Inflammatory macrophage (primary cell): ENCODE measurements at regions not wholly inside any gene's neighbourhood (a gene's known extent, or its start where the extent isn't known, plus 50 kb on each side); places are given as distances from the start of the nearest gene placed in this dataset.
"Not testable (repeated sequence)": the region's sequence is repeated elsewhere in the genome, so short reads cannot be mapped to it uniquely, and the experiment has no call there.

Experiments
- DNase-seq, 2 donors: peaks; one replicate each; pipeline ENCODE4 v3.0.0-alpha.2; 2020 to 2022

DNA sequence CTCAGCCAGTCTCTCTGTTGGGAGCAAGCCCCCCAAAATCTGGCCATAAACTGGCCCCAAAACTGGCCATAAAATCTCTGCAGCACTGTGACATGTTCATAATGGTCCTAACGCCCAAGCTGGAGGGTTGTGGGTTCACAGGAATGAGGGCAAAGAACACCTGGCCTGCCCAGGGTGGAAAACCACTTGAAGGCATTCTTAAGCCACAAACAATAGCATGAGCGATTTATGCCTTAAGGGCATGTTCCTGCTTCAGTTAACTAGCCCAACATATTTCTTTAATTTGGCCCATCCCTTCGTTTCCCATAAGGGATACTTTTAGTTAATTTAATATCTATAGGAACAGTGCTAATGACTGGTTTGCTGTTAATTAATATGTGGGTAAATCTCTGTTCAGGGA, 205.8 kb downstream of the ALG10 start:
- DNase-seq: not testable (repeated sequence)

GRCh38 chr12:34229033-34229432, 206.7 kb downstream of the ALG10 start:
- DNase-seq: not testable (repeated sequence)

- no peak for DNase-seq
These were observed 211.3 kb downstream of the ALG10 start for GRCh38 chr12:34233618-34234017.

DNA sequence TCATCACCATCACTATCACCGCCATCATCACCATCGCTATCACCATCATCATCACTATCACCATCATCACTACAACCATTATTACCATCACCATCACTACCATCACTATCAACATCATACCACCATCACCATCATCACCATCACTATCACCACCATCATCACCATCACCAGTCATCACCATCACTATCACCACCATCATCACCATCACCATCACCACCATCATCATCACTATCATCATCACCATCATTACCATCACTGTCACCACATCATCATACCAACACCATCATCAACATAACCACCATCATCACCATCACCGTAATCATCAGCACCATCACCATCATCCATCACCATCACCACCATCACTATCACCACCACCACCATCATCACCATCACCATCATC, 213.8 kb downstream of the ALG10 start:
- no peak for DNase-seq

DNA sequence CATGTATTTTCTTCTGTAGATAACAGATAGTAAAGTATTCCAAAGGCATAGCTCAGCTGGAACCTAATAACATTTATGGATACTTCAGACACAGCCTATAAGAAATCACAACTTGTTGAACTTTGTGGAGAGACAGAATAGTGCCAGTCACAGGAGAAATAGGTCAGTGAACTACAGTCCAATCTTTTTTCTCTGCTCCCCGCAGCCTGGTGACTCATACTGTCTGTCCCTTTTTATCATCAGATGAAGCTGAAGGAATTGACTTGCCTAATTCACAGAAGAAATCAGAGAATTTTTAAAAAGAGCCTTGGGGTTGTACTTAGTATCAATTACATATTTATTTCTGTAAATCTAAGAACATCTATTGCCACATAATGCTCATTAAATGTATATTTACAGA, 222.3 kb downstream of the ALG10 start:
- no peak for DNase-seq

- no peak for DNase-seq
These were observed 227.0 kb downstream of the ALG10 start for GRCh38 chr12:34249271-34249670.

DNA sequence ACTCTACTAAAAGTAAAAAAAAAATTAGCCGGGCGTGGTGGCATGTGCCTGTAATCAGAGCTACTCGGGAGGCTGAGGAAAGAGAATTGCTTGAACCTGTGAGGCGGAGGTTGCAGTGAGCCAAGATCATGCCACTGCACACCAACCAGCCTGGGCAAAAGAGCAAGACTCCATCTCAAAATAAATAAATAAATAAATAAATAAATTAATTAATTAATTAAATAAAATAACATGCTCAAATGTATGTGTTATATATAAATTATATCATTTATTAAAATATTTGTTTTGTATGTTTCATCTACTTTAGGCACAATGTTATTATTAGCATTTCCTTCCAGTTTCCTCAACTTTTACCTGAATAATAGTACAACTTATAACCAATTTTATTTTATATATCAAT, 229.6 kb downstream of the ALG10 start:
- DNase-seq: not testable (repeated sequence)

GRCh38 chr12:34253674-34254073, 231.4 kb downstream of the ALG10 start:
- no peak for DNase-seq

DNA sequence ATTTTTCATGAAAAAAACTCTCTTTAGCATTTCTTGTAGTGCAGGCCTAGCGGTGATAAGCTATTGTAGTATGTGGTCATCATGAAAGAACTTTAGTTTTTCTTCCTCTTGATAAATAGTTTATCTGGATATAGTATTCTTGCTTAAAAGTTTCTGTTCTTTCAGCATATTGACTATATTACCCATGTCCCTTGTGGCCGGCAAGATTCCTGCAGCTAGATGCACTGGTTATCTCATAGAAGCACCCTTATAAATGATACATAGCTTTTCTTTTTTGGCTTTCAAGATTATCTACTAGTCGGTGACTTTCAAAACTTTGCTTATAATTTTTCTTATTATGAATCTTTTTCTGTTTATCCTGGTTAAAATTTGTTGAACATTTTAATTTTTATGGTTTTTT, 234.8 kb downstream of the ALG10 start:
- DNase-seq: no peak

DNA sequence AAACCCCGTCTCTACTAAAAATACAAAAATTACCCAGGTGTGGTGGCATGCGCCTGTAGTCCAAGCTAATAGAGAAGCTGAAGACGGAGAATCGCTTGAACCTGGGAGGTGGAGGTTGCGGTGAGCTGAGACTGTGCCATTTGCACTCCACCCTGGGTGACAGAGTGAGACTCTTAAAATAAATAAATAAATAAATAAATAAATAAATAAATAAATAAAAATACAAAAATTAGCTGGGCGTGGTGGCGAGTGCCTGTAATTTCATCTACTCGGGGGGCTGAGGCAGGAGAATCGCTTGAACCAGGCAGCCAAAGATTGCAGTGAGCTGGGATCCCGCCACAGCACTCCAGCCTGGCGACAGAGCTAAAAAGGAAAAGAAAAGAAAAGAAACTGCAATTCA, 239.8 kb downstream of the ALG10 start:
- not testable (repeated sequence) for DNase-seq

GRCh38 chr12:34264110-34264509, 241.8 kb downstream of the ALG10 start:
- no peak for DNase-seq

- DNase-seq: not testable (repeated sequence)
These were observed 251.4 kb downstream of the ALG10 start for GRCh38 chr12:34273703-34274102.

DNA sequence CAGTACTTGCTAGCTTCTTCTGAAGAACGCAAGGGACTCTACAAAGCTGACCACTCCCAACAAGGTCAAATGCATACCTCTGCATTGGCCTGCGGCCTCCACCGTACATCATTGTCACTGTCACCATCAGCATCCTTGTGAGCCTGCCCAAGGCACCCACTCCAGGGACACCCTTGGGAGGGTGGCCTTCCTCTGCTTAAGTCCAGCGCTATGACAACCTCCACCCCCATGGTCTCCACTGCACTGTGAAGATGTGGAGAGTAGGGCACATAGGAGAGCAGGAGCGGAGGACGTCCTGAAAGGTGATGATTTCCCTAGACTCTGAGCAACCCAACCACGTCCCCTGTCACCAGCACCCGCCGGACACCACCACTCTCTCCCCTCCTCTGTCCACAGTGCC, 252.8 kb downstream of the ALG10 start:
- no peak for DNase-seq

GRCh38 chr12:34286483-34286882, 264.2 kb downstream of the ALG10 start:
- DNase-seq: no peak

GRCh38 chr12:34286934-34287333, 264.6 kb downstream of the ALG10 start:
- no peak for DNase-seq

GRCh38 chr12:34287437-34287836, 265.1 kb downstream of the ALG10 start:
- no peak for DNase-seq

DNA sequence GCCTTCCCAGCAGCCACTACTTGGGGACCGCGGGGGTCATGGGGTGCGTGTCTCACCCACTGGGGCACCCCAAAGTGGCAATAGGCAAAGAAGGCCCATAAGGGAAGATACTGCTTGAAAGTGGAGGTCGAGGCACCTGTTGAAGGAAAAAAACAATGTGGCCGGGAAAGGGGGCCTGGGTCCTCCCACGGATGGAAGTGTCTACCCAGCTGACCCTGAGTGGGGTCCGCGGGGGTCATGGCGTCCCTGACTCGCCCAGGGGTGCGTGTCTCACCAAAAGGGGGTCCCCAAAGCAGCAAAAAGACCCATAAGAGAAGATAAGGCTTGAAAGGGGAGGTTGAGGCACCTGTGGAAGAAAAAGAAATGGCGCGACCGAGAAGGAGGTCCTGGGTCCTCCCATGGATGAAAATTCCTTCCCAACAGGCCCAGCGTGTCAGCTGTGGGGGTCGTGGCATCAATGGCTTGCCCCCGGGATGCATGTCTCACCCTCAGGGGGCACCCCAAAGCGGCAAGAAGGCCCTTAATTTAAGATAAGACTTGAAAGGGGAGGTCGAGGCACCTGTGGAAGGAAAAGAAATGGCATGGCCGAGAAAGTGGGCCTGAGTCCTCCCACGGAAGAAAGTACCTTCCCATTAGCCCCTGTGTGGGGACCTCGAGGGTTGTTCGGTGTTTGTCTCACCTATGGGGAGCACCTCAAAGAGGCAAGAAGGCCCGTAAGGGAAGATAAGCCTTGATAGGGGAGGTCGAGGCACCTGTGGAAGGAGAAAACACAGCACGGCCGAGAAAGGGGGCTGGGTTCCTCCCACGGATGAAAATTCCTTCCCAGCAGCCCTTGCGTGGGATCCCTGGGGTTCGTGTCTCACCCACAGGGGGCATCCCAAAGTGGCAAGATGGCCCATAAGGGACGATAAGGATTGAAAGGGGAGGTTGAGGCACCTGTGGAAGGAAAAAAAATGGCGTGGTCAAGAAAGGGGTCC, 266.0 kb downstream of the ALG10 start:
- DNase-seq: no peak

- no peak for DNase-seq
These were observed 266.7 kb downstream of the ALG10 start for GRCh38 chr12:34288963-34289345.

GRCh38 chr12:34289431-34290380, 267.4 kb downstream of the ALG10 start:
- no peak for DNase-seq

DNA sequence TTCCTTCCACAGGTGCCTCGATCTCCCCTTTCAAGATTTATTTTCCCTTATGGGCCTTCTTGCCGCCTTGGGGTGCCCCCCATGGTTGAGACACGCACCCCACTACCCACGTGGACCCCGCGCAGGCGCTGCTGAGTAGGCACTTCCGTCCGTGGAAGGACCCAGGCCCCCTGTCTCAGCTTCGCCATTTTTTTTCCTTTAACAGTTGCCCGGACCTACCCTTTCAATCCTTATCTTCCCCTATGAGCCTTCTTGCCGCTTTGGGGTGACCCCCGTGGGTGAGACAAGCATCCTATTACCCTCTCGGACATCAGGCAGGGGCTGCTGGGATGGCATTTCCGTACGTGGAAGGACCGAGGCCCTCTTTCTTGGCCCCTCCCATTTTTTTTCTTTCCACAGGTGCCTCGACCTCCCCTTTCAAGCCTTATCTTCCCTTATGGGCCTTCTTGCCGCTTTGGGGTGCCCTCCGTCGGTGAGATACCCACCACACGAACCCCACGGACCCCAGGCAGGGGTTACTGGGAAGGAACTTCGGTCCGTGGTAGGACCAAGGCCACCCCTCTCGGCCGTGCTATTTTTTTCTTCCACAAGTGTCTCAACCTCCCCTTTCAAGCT, 268.2 kb downstream of the ALG10 start:
- DNase-seq: no peak

DNA sequence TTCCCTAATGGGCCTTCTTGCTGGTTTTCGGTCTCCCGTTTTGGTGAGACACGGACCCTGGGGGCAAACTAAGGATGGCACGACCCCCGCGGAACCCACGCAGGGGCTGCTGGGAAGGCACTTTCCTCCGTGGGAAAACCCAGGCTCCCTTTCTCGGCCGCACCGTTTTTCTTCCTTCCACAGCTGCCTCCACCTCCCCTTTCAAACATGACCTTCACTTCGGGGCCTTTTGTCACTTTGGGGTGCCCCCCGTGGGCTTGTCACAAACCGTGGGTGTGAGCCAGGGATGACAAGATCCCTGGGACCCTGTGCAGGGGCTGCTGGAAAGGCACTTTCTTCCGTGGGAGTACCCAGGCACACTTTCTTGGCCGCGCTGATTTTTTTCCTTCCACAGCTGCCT, 268.7 kb downstream of the ALG10 start:
- no peak for DNase-seq

DNA sequence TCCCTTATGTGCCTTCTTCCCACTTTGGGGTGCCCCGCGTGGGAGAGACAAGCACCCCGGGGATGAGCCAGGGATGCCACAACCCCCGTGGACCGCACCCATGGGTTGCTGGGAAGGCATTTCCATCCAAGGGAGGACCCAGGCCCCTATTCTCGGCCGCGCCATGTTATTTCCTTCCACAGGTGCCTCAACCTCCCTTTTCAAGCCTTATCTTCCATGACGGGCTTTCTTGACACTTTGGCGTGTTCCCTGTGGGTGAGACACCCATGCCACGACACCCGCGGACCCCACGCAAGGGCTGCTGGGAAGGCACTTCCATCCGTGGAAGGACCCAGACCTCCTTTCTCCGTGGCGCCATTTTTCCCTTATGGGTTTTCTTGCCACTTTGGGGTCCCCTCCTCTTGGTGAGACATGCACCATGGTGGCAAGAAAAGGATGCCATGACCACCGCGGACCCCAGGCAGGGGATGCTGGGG, 269.2 kb downstream of the ALG10 start:
- no peak for DNase-seq
